ENCODE measurements at regions not wholly inside any gene's neighbourhood (a gene's known extent, or its start where the extent isn't known, plus 50 kb on each side); places are given as distances from the start of the nearest gene placed in this dataset.

- TF ChIP-seq CTCF (IDR thresholded peaks at IDR 0.05) = no peak
Observed at GRCh38 chr18:56455874-56456273, 182.5 kb downstream of the TXNL1 start.

DNA sequence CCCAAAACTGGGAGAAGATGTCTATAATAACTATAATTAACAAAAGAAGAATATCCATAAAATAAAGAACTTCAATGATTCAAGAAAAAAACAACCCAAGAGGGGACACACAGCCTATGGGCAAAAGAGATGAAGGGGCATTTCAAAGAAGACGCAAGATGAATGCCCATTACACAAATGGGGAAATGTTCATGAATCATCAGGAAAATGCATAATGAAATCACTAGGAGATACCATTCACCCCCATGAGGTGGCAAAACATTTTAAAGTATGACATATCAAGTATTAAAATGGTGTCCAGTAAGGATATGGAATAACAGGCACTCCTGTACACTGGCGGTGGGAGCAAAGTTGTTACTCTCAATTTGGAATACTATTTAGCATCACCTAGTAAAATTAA is 183.3 kb downstream of the TXNL1 start:
- TF ChIP-seq CTCF (IDR thresholded peaks at IDR 0.05) = no peak

DNA sequence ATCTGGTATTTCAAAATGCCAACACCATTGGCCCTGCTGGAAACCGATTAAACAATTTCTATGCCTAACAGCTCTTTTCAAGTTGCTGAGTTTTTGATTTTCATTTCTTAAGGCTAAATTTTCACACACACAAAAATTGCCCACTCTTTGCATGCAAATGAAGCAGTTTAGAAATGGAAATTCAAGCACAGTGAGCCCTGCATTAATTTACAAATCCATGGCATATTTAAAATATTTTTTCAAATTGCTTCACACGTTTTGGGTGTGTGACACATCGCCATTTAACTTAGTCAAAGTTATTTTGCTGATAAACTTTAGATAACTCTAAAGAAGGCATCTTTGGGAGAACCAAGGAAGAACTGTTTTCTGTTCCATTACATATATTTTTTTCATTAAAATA is 184.8 kb downstream of the TXNL1 start:
- TF ChIP-seq CTCF (IDR thresholded peaks at IDR 0.05) = no peak

- no peak for TF ChIP-seq CTCF (IDR thresholded peaks at IDR 0.05)
Observed at GRCh38 chr18:56451188-56451587, 187.2 kb downstream of the TXNL1 start.

DNA sequence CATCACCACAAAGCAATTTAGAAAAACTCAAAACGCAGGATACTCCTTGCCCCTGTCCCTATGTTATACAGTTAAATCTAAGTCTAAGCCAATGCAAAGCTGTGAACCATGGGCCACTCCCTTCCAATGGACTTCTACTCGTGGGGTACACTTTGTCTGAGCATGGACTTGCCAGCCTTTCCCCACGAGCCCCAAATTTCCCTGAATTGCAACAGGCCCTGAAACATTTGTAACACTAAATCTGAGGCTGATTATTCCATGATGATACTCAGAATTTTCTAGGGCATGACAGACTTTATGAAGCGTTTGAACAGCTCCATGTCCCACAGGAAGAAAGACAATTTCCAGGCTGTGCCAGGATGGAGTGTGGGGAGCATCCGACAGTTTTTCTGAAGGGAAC is 189.6 kb downstream of the TXNL1 start:
- TF ChIP-seq CTCF (IDR thresholded peaks at IDR 0.05) = no peak

GRCh38 chr18:56445422-56445821 is 193.0 kb downstream of the TXNL1 start:
- TF ChIP-seq CTCF (IDR thresholded peaks at IDR 0.05) = no peak

GRCh38 chr18:56444201-56444600 is 194.2 kb downstream of the TXNL1 start:
- no peak for TF ChIP-seq CTCF (IDR thresholded peaks at IDR 0.05)

DNA sequence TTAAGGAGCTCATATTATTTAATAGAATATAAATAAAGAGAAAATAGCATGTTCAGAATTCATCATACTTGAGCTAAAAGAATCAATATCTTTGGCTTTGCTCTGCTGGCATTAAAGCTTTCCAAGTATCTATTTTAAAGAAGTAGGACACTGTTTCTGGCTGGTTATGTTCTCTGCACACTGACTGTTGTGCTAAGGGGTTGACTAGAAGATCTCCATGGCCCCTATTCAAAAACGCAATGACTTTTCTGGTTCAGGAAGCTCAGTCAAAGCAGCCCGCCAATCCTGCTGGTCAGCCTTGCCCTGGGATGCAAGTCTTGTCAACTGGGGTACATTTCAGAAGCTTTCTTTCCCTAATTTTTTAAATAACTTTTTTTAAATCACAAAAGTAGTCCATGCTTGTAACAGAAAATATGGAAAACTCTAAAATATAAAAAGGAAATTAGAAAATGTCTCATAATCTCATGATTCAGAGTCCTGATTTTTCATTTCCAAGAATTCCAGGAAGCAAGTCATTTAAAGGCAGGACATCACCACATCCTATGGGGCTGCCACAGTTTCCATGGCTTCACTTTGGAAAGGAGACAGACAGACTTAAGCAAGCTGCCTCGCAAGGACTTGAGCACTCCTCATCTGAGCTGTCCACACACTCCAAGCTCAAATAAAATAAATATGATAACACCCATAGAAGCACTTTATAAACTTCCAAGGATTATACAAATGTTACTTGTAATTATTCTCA is 195.1 kb downstream of the TXNL1 start:
- no peak for TF ChIP-seq CTCF (IDR thresholded peaks at IDR 0.05)
